Astrocyte (in vitro differentiated cells and primary cell): ENCODE measurements at regions not wholly inside any gene's neighbourhood (a gene's known extent, or its start where the extent isn't known, plus 50 kb on each side); places are given as distances from the start of the nearest gene placed in this dataset.

Experiments
- DNase-seq: peaks from one replicate; pipeline ENCODE4 v3.0.0-alpha.2; 2010; ENCODE audit warnings: low read depth
- FAIRE-seq: peaks from 2 replicates; lab custom pipeline; 2011; peaks lifted over from hg19 to GRCh38; lab: Jason Lieb, UNC
- H2AFZ ChIP-seq: 2 replicates; pipeline ENCODE4 v1.6.0; 2012; ENCODE audit warnings: low read depth, low read length, inconsistent platforms
- H3K27ac ChIP-seq: 2 replicates; pipeline ENCODE4 v1.5.1; 2011; ENCODE audit warnings: low read depth, low read length, inconsistent platforms
- H3K27me3 ChIP-seq: 2 replicates; pipeline ENCODE4 v1.6.0; 2011; ENCODE audit warnings: low read length, inconsistent platforms; ENCODE audit not compliant: insufficient read depth
- H3K36me3 ChIP-seq: 2 replicates; pipeline ENCODE4 v1.5.1; 2011; ENCODE audit warnings: low read length, inconsistent platforms; ENCODE audit not compliant: insufficient read depth
- H3K4me1 ChIP-seq: 2 replicates; pipeline ENCODE4 v1.5.1; 2011; ENCODE audit warnings: low read length, inconsistent platforms; ENCODE audit not compliant: insufficient read depth
- H3K4me2 ChIP-seq: 2 replicates; pipeline ENCODE4 v1.6.0; 2012; ENCODE audit warnings: low read length, inconsistent platforms
- H3K4me3 ChIP-seq: 2 replicates; pipeline ENCODE4 v1.5.1; 2011; ENCODE audit warnings: low read depth, mild to moderate bottlenecking, low read length, inconsistent platforms; ENCODE audit not compliant: insufficient read depth
- H3K79me2 ChIP-seq: 2 replicates; pipeline ENCODE4 v1.6.0; 2012; ENCODE audit warnings: mild to moderate bottlenecking, low read length, inconsistent platforms; ENCODE audit not compliant: insufficient read depth
- H3K9ac ChIP-seq: 2 replicates; pipeline ENCODE4 v1.6.0; 2012; ENCODE audit warnings: mild to moderate bottlenecking, low read length, inconsistent platforms
- H3K9me3 ChIP-seq: 2 replicates; pipeline ENCODE4 v1.5.1; 2012; ENCODE audit warnings: low read depth, mild to moderate bottlenecking, low read length, inconsistent platforms; ENCODE audit not compliant: insufficient read depth
- H4K20me1 ChIP-seq: 2 replicates; pipeline ENCODE4 v1.6.0; 2012; ENCODE audit warnings: low read length, inconsistent platforms; ENCODE audit not compliant: insufficient read depth
- H3K27ac Mint-ChIP-seq: one replicate; pipeline ENCODE4 v1.8.0; 2021; ENCODE audit warnings: mild to moderate bottlenecking, mixed read lengths; ENCODE audit not compliant: unreplicated experiment
- H3K27me3 Mint-ChIP-seq: one replicate; pipeline ENCODE4 v1.8.0; 2021; ENCODE audit warnings: low read depth, mixed read lengths; ENCODE audit not compliant: unreplicated experiment
- H3K36me3 Mint-ChIP-seq: one replicate; pipeline ENCODE4 v1.8.0; 2021; ENCODE audit warnings: low read depth, mixed read lengths; ENCODE audit not compliant: unreplicated experiment
- H3K4me1 Mint-ChIP-seq: one replicate; pipeline ENCODE4 v1.8.0; 2021; ENCODE audit warnings: low read depth, mixed read lengths; ENCODE audit not compliant: unreplicated experiment
- H3K4me3 Mint-ChIP-seq: one replicate; pipeline ENCODE4 v1.8.0; 2021; ENCODE audit warnings: mild to moderate bottlenecking, moderate library complexity, mixed read lengths; ENCODE audit not compliant: unreplicated experiment
- H3K9me3 Mint-ChIP-seq: one replicate; pipeline ENCODE4 v1.8.0; 2021; ENCODE audit warnings: mild to moderate bottlenecking, mixed read lengths; ENCODE audit not compliant: unreplicated experiment
- CTCF ChIP-seq: IDR thresholded peaks from 2 replicates; pipeline ENCODE4 v1.5.1; 2011; ENCODE audit warnings: low read depth, mild to moderate bottlenecking, inconsistent platforms, low read length, moderate library complexity; ENCODE audit not compliant: insufficient read depth
- EZH2 ChIP-seq: IDR thresholded peaks from 2 replicates; pipeline ENCODE4 v1.6.1; 2012; ENCODE audit warnings: mild to moderate bottlenecking, low read length, inconsistent platforms; ENCODE audit not compliant: insufficient read depth

- Histone ChIP-seq H3K79me2 (no peaks in the 10 kb centered on the region), H3K4me1 (no peaks in the 10 kb centered on the region), H3K9ac (no peak overlapping the region), H2AFZ (no peak overlapping the region), H4K20me1 (no peaks in the 10 kb centered on the region), H3K36me3 (no peaks in the 10 kb centered on the region), H3K4me2 (no peak overlapping the region), H3K27me3 (no peaks in the 10 kb centered on the region), H3K4me3 (no peak overlapping the region), H3K9me3 (no peaks in the 10 kb centered on the region), H3K27ac (no peak overlapping the region)
- H3K9me3 Mint-ChIP-seq: no peaks in the 10 kb centered on the region
- no peaks in the 10 kb centered on the region for H3K27me3 Mint-ChIP-seq
- TF ChIP-seq CTCF (no peak), EZH2 (no peak)
- no peak for FAIRE-seq
- H3K36me3 Mint-ChIP-seq: no peaks in the 10 kb centered on the region
- peaks cover 7% of the 10 kb centered on the region for H3K4me1 Mint-ChIP-seq
- H3K27ac Mint-ChIP-seq: no peak overlapping the region
- H3K4me3 Mint-ChIP-seq: no peak overlapping the region
- DNase-seq: no peak
Observed at GRCh38 chr4:54915276-54915675, 210.1 kb downstream of the KDR start.

GRCh38 chr4:54914781-54915180, 210.6 kb downstream of the KDR start:
- no peak for FAIRE-seq

More at GRCh38 chr4:54914781-54915180, 210.6 kb downstream of the KDR start:
- Histone ChIP-seq H3K4me2 (no peak overlapping the region), H3K9ac (no peak overlapping the region), H3K27me3 (no peaks in the 10 kb centered on the region), H3K36me3 (no peaks in the 10 kb centered on the region), H2AFZ (no peak overlapping the region), H3K4me1 (no peaks in the 10 kb centered on the region), H3K4me3 (no peak overlapping the region), H3K9me3 (no peaks in the 10 kb centered on the region), H3K27ac (no peak overlapping the region), H3K79me2 (no peaks in the 10 kb centered on the region), H4K20me1 (no peaks in the 10 kb centered on the region)
- Mint-ChIP-seq H3K4me3 (no peak overlapping the region), H3K36me3 (no peaks in the 10 kb centered on the region), H3K27me3 (no peaks in the 10 kb centered on the region), H3K4me1 (peaks cover 11% of the 10 kb centered on the region), H3K27ac (no peak overlapping the region), H3K9me3 (no peaks in the 10 kb centered on the region)
- no peak for DNase-seq
- TF ChIP-seq EZH2 (no peak), CTCF (no peak)
